ENCODE measurements at regions not wholly inside any gene's neighbourhood (a gene's known extent, or its start where the extent isn't known, plus 50 kb on each side); places are given as distances from the start of the nearest gene placed in this dataset.
A peak's percentile ranks its signal among the peaks of the same experiment; 100 is the strongest.
"Not testable (repeated sequence)": the region's sequence is repeated elsewhere in the genome, so short reads cannot be mapped to it uniquely, and the experiment has no call there.

GRCh38 chr4:10803713-10804343 is 119.3 kb upstream of the CLNK start:
- Histone ChIP-seq H3K4me1 (ENCODE audit: control insufficient read depth, insufficient read depth, low read length) (no peaks in the 10 kb centered on the region), H3K27ac (ENCODE audit: low read depth, low read length) (no peak overlapping the region), H3K36me3 (ENCODE audit: control insufficient read depth, insufficient read depth, low read length) (no peaks in the 10 kb centered on the region), H3K4me3 (ENCODE audit: low read depth, low read length) (no peak overlapping the region), H3K9me3 (ENCODE audit: control insufficient read depth, insufficient read depth, low read length) (no peaks in the 10 kb centered on the region), H3K27me3 (ENCODE audit: control insufficient read depth, insufficient read depth, low read length) (no peaks in the 10 kb centered on the region), H3K9ac (ENCODE audit: low read depth, low read length) (no peak overlapping the region)

GRCh38 chr4:10787365-10787764 is 102.8 kb upstream of the CLNK start:
- Histone ChIP-seq H3K27me3 (ENCODE audit: control insufficient read depth, insufficient read depth, low read length) (no peaks in the 10 kb centered on the region), H3K4me3 (ENCODE audit: low read depth, low read length) (no peak overlapping the region), H3K36me3 (ENCODE audit: control insufficient read depth, insufficient read depth, low read length) (no peaks in the 10 kb centered on the region), H3K9me3 (ENCODE audit: control insufficient read depth, insufficient read depth, low read length) (no peaks in the 10 kb centered on the region), H3K4me1 (ENCODE audit: control insufficient read depth, insufficient read depth, low read length) (no peaks in the 10 kb centered on the region), H3K27ac (ENCODE audit: low read depth, low read length) (no peak overlapping the region), H3K9ac (ENCODE audit: low read depth, low read length) (no peak overlapping the region)

GRCh38 chr4:10784621-10785020 is 100.1 kb upstream of the CLNK start:
- no peak overlapping the region for H3K4me3 ChIP-seq (ENCODE audit: low read depth, low read length)
- H3K9me3 ChIP-seq (ENCODE audit: control insufficient read depth, insufficient read depth, low read length) = no peaks in the 10 kb centered on the region; the same call in 1 of the 2 replicates
- no peaks in the 10 kb centered on the region for H3K4me1 ChIP-seq (ENCODE audit: control insufficient read depth, insufficient read depth, low read length)
- no peak overlapping the region for H3K27ac ChIP-seq (ENCODE audit: low read depth, low read length)
- no peaks in the 10 kb centered on the region for H3K36me3 ChIP-seq (ENCODE audit: control insufficient read depth, insufficient read depth, low read length)
- no peaks in the 10 kb centered on the region for H3K27me3 ChIP-seq (ENCODE audit: control insufficient read depth, insufficient read depth, low read length)
- no peak overlapping the region for H3K9ac ChIP-seq (ENCODE audit: low read depth, low read length)

GRCh38 chr4:10783351-10783750 is 98.8 kb upstream of the CLNK start:
- H3K27me3 ChIP-seq (ENCODE audit: control insufficient read depth, insufficient read depth, low read length) = no peaks in the 10 kb centered on the region
- H3K4me3 ChIP-seq (ENCODE audit: low read depth, low read length) = no peak overlapping the region
- no peak overlapping the region for H3K27ac ChIP-seq (ENCODE audit: low read depth, low read length)
- H3K4me1 ChIP-seq (ENCODE audit: control insufficient read depth, insufficient read depth, low read length) = no peaks in the 10 kb centered on the region
- H3K9me3 ChIP-seq (ENCODE audit: control insufficient read depth, insufficient read depth, low read length) = no peaks in the 10 kb centered on the region; the same call in 1 of the 2 replicates
- no peaks in the 10 kb centered on the region for H3K36me3 ChIP-seq (ENCODE audit: control insufficient read depth, insufficient read depth, low read length)
- H3K9ac ChIP-seq (ENCODE audit: low read depth, low read length) = no peak overlapping the region

- H3K4me3 ChIP-seq (ENCODE audit: low read depth, low read length) = no peak overlapping the region
- no peaks in the 10 kb centered on the region for H3K4me1 ChIP-seq (ENCODE audit: control insufficient read depth, insufficient read depth, low read length)
These were observed 97.2 kb upstream of the CLNK start for GRCh38 chr4:10781805-10782204.

GRCh38 chr4:10780803-10781202 is 96.2 kb upstream of the CLNK start:
- not testable (repeated sequence) for H3K27ac ChIP-seq (ENCODE audit: low read depth, low read length); H3K4me1 ChIP-seq (ENCODE audit: control insufficient read depth, insufficient read depth, low read length); H3K27me3 ChIP-seq (ENCODE audit: control insufficient read depth, insufficient read depth, low read length); H3K9ac ChIP-seq (ENCODE audit: low read depth, low read length); H3K9me3 ChIP-seq (ENCODE audit: control insufficient read depth, insufficient read depth, low read length); H3K36me3 ChIP-seq (ENCODE audit: control insufficient read depth, insufficient read depth, low read length); H3K4me3 ChIP-seq (ENCODE audit: low read depth, low read length)

More at GRCh38 chr4:10781805-10782204, 97.2 kb upstream of the CLNK start:
- Histone ChIP-seq H3K27me3 (ENCODE audit: control insufficient read depth, insufficient read depth, low read length) (no peaks in the 10 kb centered on the region), H3K9ac (ENCODE audit: low read depth, low read length) (no peak overlapping the region), H3K9me3 (ENCODE audit: control insufficient read depth, insufficient read depth, low read length) (no peaks in the 10 kb centered on the region; the same call in 1 of the 2 replicates), H3K36me3 (ENCODE audit: control insufficient read depth, insufficient read depth, low read length) (no peaks in the 10 kb centered on the region), H3K27ac (ENCODE audit: low read depth, low read length) (no peak overlapping the region)

GRCh38 chr4:10775132-10775531 is 90.6 kb upstream of the CLNK start:
- H3K9me3 ChIP-seq (ENCODE audit: control insufficient read depth, insufficient read depth, low read length); H3K9ac ChIP-seq (ENCODE audit: low read depth, low read length); H3K4me1 ChIP-seq (ENCODE audit: control insufficient read depth, insufficient read depth, low read length); H3K4me3 ChIP-seq (ENCODE audit: low read depth, low read length); H3K27me3 ChIP-seq (ENCODE audit: control insufficient read depth, insufficient read depth, low read length); H3K36me3 ChIP-seq (ENCODE audit: control insufficient read depth, insufficient read depth, low read length); H3K27ac ChIP-seq (ENCODE audit: low read depth, low read length): not testable (repeated sequence)

GRCh38 chr4:10773656-10774055 is 89.1 kb upstream of the CLNK start:
- Histone ChIP-seq H3K27ac (ENCODE audit: low read depth, low read length) (no peak overlapping the region), H3K9ac (ENCODE audit: low read depth, low read length) (no peak overlapping the region), H3K27me3 (ENCODE audit: control insufficient read depth, insufficient read depth, low read length) (no peaks in the 10 kb centered on the region), H3K9me3 (ENCODE audit: control insufficient read depth, insufficient read depth, low read length) (no peaks in the 10 kb centered on the region), H3K4me1 (ENCODE audit: control insufficient read depth, insufficient read depth, low read length) (no peaks in the 10 kb centered on the region), H3K4me3 (ENCODE audit: low read depth, low read length) (no peak overlapping the region), H3K36me3 (ENCODE audit: control insufficient read depth, insufficient read depth, low read length) (no peaks in the 10 kb centered on the region)

GRCh38 chr4:10773010-10773409 is 88.4 kb upstream of the CLNK start:
- Histone ChIP-seq H3K36me3 (ENCODE audit: control insufficient read depth, insufficient read depth, low read length) (no peaks in the 10 kb centered on the region), H3K9me3 (ENCODE audit: control insufficient read depth, insufficient read depth, low read length) (no peaks in the 10 kb centered on the region), H3K27ac (ENCODE audit: low read depth, low read length) (no peak overlapping the region), H3K4me3 (ENCODE audit: low read depth, low read length) (no peak overlapping the region), H3K27me3 (ENCODE audit: control insufficient read depth, insufficient read depth, low read length) (no peaks in the 10 kb centered on the region), H3K4me1 (ENCODE audit: control insufficient read depth, insufficient read depth, low read length) (no peaks in the 10 kb centered on the region), H3K9ac (ENCODE audit: low read depth, low read length) (no peak overlapping the region)

GRCh38 chr4:10765386-10765785 is 80.8 kb upstream of the CLNK start:
- no peaks in the 10 kb centered on the region for H3K9me3 ChIP-seq (ENCODE audit: control insufficient read depth, insufficient read depth, low read length)
- H3K4me1 ChIP-seq (ENCODE audit: control insufficient read depth, insufficient read depth, low read length) = 0 out of 2 replicates have a peak, but pooled peaks cover 4% of the 10 kb centered on the region
- H3K36me3 ChIP-seq (ENCODE audit: control insufficient read depth, insufficient read depth, low read length) = no peaks in the 10 kb centered on the region
- H3K27me3 ChIP-seq (ENCODE audit: control insufficient read depth, insufficient read depth, low read length) = no peaks in the 10 kb centered on the region
- H3K4me3 ChIP-seq (ENCODE audit: low read depth, low read length) = no peak overlapping the region
- no peak overlapping the region for H3K27ac ChIP-seq (ENCODE audit: low read depth, low read length)
- H3K9ac ChIP-seq (ENCODE audit: low read depth, low read length) = no peak overlapping the region

GRCh38 chr4:10762561-10762960 is 78.0 kb upstream of the CLNK start:
- peak overlapping the region; percentile 40 for H3K27ac ChIP-seq (ENCODE audit: low read depth, low read length)
- no peaks in the 10 kb centered on the region for H3K9me3 ChIP-seq (ENCODE audit: control insufficient read depth, insufficient read depth, low read length)
- no peaks in the 10 kb centered on the region for H3K27me3 ChIP-seq (ENCODE audit: control insufficient read depth, insufficient read depth, low read length)

More at GRCh38 chr4:10762561-10762960, 78.0 kb upstream of the CLNK start:
- Histone ChIP-seq H3K4me1 (ENCODE audit: control insufficient read depth, insufficient read depth, low read length) (0 out of 2 replicates have a peak, but pooled peaks cover 4% of the 10 kb centered on the region), H3K4me3 (ENCODE audit: low read depth, low read length) (no peak overlapping the region), H3K9ac (ENCODE audit: low read depth, low read length) (no peak overlapping the region), H3K36me3 (ENCODE audit: control insufficient read depth, insufficient read depth, low read length) (no peaks in the 10 kb centered on the region)

Measured in HUES48 (cell line).